ENCODE measurements at regions not wholly inside any gene's neighbourhood (a gene's known extent, or its start where the extent isn't known, plus 50 kb on each side); places are given as distances from the start of the nearest gene placed in this dataset.

GRCh38 chr11:16543642-16544041 lies 187.3 kb upstream of the SOX6 start:
- no peak for DNase-seq (ENCODE audit: low spot score)
- no peak overlapping the region for H3K9ac ChIP-seq (ENCODE audit: low read depth in 1 of 2, low read length in 2 of 2)
- no peak overlapping the region for H3K4me3 ChIP-seq (ENCODE audit: low read depth in 1 of 3, low read length in 3 of 3)
- H3K4me1 ChIP-seq (ENCODE audit: control insufficient read depth in 4 of 4, insufficient read depth in 4 of 4, low read length in 3 of 4): no peaks in the 10 kb centered on the region
- H3K27ac ChIP-seq (ENCODE audit: low read depth in 1 of 2, low read length in 2 of 2): no peak overlapping the region
- no peaks in the 10 kb centered on the region for H3K27me3 ChIP-seq (ENCODE audit: control insufficient read depth in 4 of 4, insufficient read depth in 4 of 4, low read length in 3 of 4)
- peaks cover 0 to 1% (median 0%) of the 10 kb centered on the region in 4 donors for H3K9me3 ChIP-seq (ENCODE audit: control insufficient read depth in 4 of 4, low read length in 3 of 4)
- no peaks in the 10 kb centered on the region for H3K36me3 ChIP-seq (ENCODE audit: control insufficient read depth in 4 of 4, insufficient read depth in 3 of 4, low read depth in 1 of 4, low read length in 3 of 4)
- no peak for TF ChIP-seq CTCF (IDR thresholded peaks at IDR 0.05; ENCODE audit: low read depth, low read length, missing input control)
- TF ChIP-seq GABPA (IDR thresholded peaks at IDR 0.05 in 1 of 2, conservative IDR thresholded peaks at IDR 0.05 in 1 of 2): no peak
- no peak for TF ChIP-seq SP1 (IDR thresholded peaks at IDR 0.05)
- no peak for TF ChIP-seq TAF1 (conservative IDR thresholded peaks at IDR 0.05)
- no peak for TF ChIP-seq YY1 (IDR thresholded peaks at IDR 0.05)
- no peak for TF ChIP-seq HNF4A (conservative IDR thresholded peaks at IDR 0.05)
- TF ChIP-seq ZBTB33 (IDR thresholded peaks at IDR 0.05): no peak
- no peak for TF ChIP-seq MAX (IDR thresholded peaks at IDR 0.05)
- TF ChIP-seq HNF4G (IDR thresholded peaks at IDR 0.05): no peak
- TF ChIP-seq RXRA (IDR thresholded peaks at IDR 0.05): no peak
- no peak for TF ChIP-seq RAD21 (IDR thresholded peaks at IDR 0.05)
- 100% methylated on average over 1 of the region's 1 CpG for WGBS

- Histone ChIP-seq H3K4me3 (ENCODE audit: low read depth in 1 of 3, low read length in 3 of 3) (no peak overlapping the region), H3K9ac (ENCODE audit: low read depth in 1 of 2, low read length in 2 of 2) (no peak overlapping the region), H3K9me3 (ENCODE audit: control insufficient read depth in 4 of 4, low read length in 3 of 4) (no peaks in the 10 kb centered on the region), H3K36me3 (ENCODE audit: control insufficient read depth in 4 of 4, insufficient read depth in 3 of 4, low read depth in 1 of 4, low read length in 3 of 4) (no peaks in the 10 kb centered on the region), H3K27ac (ENCODE audit: low read depth in 1 of 2, low read length in 2 of 2) (no peak overlapping the region), H3K27me3 (ENCODE audit: control insufficient read depth in 4 of 4, insufficient read depth in 4 of 4, low read length in 3 of 4) (no peaks in the 10 kb centered on the region), H3K4me1 (ENCODE audit: control insufficient read depth in 4 of 4, insufficient read depth in 4 of 4, low read length in 3 of 4) (no peaks in the 10 kb centered on the region)
- TF ChIP-seq GABPA (IDR thresholded peaks at IDR 0.05 in 1 of 2, conservative IDR thresholded peaks at IDR 0.05 in 1 of 2): no peak
- no peak for TF ChIP-seq NR2F2 (IDR thresholded peaks at IDR 0.05)
- no peak for TF ChIP-seq ATF3 (IDR thresholded peaks at IDR 0.05)
- TF ChIP-seq SP1 (IDR thresholded peaks at IDR 0.05): no peak
- no peak for TF ChIP-seq JUND (IDR thresholded peaks at IDR 0.05)
- TF ChIP-seq TAF1 (conservative IDR thresholded peaks at IDR 0.05): no peak
- no peak for TF ChIP-seq YY1 (IDR thresholded peaks at IDR 0.05)
- no peak for TF ChIP-seq EGR1 (IDR thresholded peaks at IDR 0.05; ENCODE audit: low read depth in 2 of 2)
- TF ChIP-seq FOXA2 (IDR thresholded peaks at IDR 0.05): no peak
- no peak for TF ChIP-seq ZBTB33 (IDR thresholded peaks at IDR 0.05)
- no peak for TF ChIP-seq RAD21 (IDR thresholded peaks at IDR 0.05)
- no peak for TF ChIP-seq CTCF (IDR thresholded peaks at IDR 0.05; ENCODE audit: low read depth, low read length, missing input control)
- DNase-seq (ENCODE audit: low spot score): no peak
- WGBS: 100% methylated on average over 1 of the region's 1 CpG
Measured at GRCh38 chr11:16542353-16542752, 186.0 kb upstream of the SOX6 start.
